Neural cell (in vitro differentiated cells): ENCODE measurements at regions not wholly inside any gene's neighbourhood (a gene's known extent, or its start where the extent isn't known, plus 50 kb on each side); places are given as distances from the start of the nearest gene placed in this dataset.

Source experiments
- H2AFZ ChIP-seq: fragments of 200-600, 300-800 bp; sonication (generic), shearing (Covaris generic); 2 replicates; pipeline ENCODE4 v1.6.0; 2014; ENCODE audit warnings: low read depth, mild to moderate bottlenecking, antibody characterized with exemption, low read length, moderate library complexity
- H3F3A ChIP-seq: fragments of 200-600 bp; shearing (Covaris generic); 2 replicates; pipeline ENCODE4 v1.6.1; 2016; ENCODE audit warnings: mild to moderate bottlenecking, moderate library complexity, mixed read lengths, antibody characterized with exemption, low read length; ENCODE audit not compliant: insufficient read depth, poor library complexity, severe bottlenecking
- H3K27ac ChIP-seq: fragments of 200-600, 300-800 bp; sonication (generic), shearing (Covaris generic); 2 replicates; pipeline ENCODE4 v1.5.1; 2014; ENCODE audit warnings: mild to moderate bottlenecking, low read length, moderate library complexity
- H3K27me3 ChIP-seq: fragments of 300-800, 200-600 bp; sonication (generic), shearing (Covaris generic); 2 replicates; pipeline ENCODE4 v1.6.0; 2014; ENCODE audit warnings: mild to moderate bottlenecking, low read depth, low read length, moderate library complexity; ENCODE audit not compliant: insufficient read depth
- H3K36me3 ChIP-seq: fragments of 300-800, 200-600 bp; sonication (generic), shearing (Covaris generic); 2 replicates; pipeline ENCODE4 v1.5.1; 2014; ENCODE audit warnings: mild to moderate bottlenecking, antibody characterized with exemption, low read length, moderate library complexity; ENCODE audit not compliant: insufficient read depth
- H3K4me2 ChIP-seq: fragments of 300-800, 200-600 bp; sonication (generic), shearing (Covaris generic); 2 replicates; pipeline ENCODE4 v1.6.0; 2014; ENCODE audit warnings: mild to moderate bottlenecking, low read length
- H3K4me3 ChIP-seq: fragments of 300-800, 200-600 bp; sonication (generic), shearing (Covaris generic); 2 replicates; pipeline ENCODE4 v1.5.1; 2014; ENCODE audit warnings: mild to moderate bottlenecking, low read length, moderate library complexity
- H3K79me2 ChIP-seq: fragments of 200-600 bp; shearing (Covaris generic); replicated peaks from 2 replicates; pipeline ENCODE4 v1.6.0; 2014; ENCODE audit warnings: mild to moderate bottlenecking, low read length, moderate library complexity; ENCODE audit not compliant: insufficient read depth
- H3K9ac ChIP-seq: fragments of 300-800, 200-600 bp; sonication (generic), shearing (Covaris generic); 2 replicates; pipeline ENCODE4 v1.6.1; 2016; ENCODE audit warnings: mild to moderate bottlenecking, low read length, mixed read lengths
- H3K9me2 ChIP-seq: fragments of 200-600 bp; shearing (Covaris generic); 2 replicates; pipeline ENCODE4 v1.6.1; 2016; ENCODE audit warnings: mild to moderate bottlenecking, low read length, mixed read lengths; ENCODE audit not compliant: insufficient read depth
- H3K9me3 ChIP-seq: fragments of 200-600, 300-800 bp; sonication (generic), shearing (Covaris generic); 2 replicates; pipeline ENCODE4 v1.6.1; 2016; ENCODE audit warnings: mild to moderate bottlenecking, mixed run types, low read length, moderate library complexity, mixed read lengths
- H4K20me1 ChIP-seq: fragments of 200-600 bp; shearing (Covaris generic); 2 replicates; pipeline ENCODE4 v1.6.1; 2016; ENCODE audit warnings: mild to moderate bottlenecking, mixed run types; ENCODE audit not compliant: insufficient read depth
- EP300 ChIP-seq: fragments of 450-650 bp; conservative IDR thresholded peaks from 2 replicates; pipeline ENCODE4 v1.6.1; 2014; ENCODE audit warnings: antibody characterized with exemption, mild to moderate bottlenecking, moderate library complexity; ENCODE audit not compliant: poor library complexity, severe bottlenecking
- EZH2 ChIP-seq: fragments of 200-600, 300-800 bp; shearing (Covaris generic), sonication (generic); IDR thresholded peaks from 2 replicates; pipeline ENCODE4 v1.6.1; 2014; ENCODE audit warnings: antibody characterized with exemption, low read length, borderline replicate concordance, mild to moderate bottlenecking; ENCODE audit not compliant: insufficient read depth, poor library complexity, severe bottlenecking
- MXI1 ChIP-seq: fragments of 450-650 bp; conservative IDR thresholded peaks from 2 replicates; pipeline ENCODE4 v1.6.1; 2014; ENCODE audit warnings: antibody characterized with exemption, mild to moderate bottlenecking; ENCODE audit not compliant: poor library complexity, severe bottlenecking
- POLR2AphosphoS5 ChIP-seq: IDR thresholded peaks from 2 replicates; pipeline ENCODE4 v1.6.1; 2012
- RAD21 ChIP-seq: fragments of 450-650 bp; conservative IDR thresholded peaks from 2 replicates; pipeline ENCODE4 v1.6.1; 2014; ENCODE audit warnings: antibody characterized with exemption, mild to moderate bottlenecking, moderate library complexity
- SMC3 ChIP-seq: fragments of 450-650 bp; conservative IDR thresholded peaks from 2 replicates; pipeline ENCODE4 v1.6.1; 2014; ENCODE audit warnings: antibody characterized with exemption, mild to moderate bottlenecking, moderate library complexity; ENCODE audit not compliant: poor library complexity
- TAF1 ChIP-seq: IDR thresholded peaks from 2 replicates; pipeline ENCODE4 v1.6.1; 2012; ENCODE audit warnings: low read depth
- TF ChIP-seq, protein P1 (sequence below): fragments of 450-650 bp; IDR thresholded peaks from 2 replicates; pipeline ENCODE4 v1.5.1; 2014; ENCODE audit warnings: antibody characterized with exemption, mild to moderate bottlenecking, moderate library complexity; ENCODE audit not compliant: poor library complexity, severe bottlenecking
- TF ChIP-seq, protein P2 (sequence below): IDR thresholded peaks from 2 replicates; pipeline ENCODE4 v1.6.1; 2012; ENCODE audit warnings: borderline replicate concordance

DNA sequence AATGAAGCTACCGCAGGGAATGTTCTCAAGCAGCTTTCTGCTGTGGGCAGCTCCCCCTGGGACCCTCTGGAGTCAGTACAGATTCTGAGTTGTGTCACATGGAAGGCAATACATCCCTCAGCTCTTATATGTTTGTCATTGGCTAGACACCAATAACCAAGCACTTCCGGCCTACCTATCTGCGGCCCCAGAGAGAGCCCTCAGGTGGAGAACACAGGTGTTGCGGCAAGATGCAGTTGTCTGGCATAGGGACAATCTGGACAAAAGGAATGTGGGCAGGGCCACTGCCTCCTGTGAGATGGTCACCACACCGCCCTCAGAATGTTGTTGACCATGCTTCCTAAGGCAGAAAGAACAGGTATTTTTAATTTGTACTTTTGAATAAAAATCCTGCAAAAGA, 118.7 kb downstream of the BRMS1L start:
- no peaks in the 10 kb centered on the region for H4K20me1 ChIP-seq
- H3K27ac ChIP-seq: no peak overlapping the region
- no peak overlapping the region for H3K4me2 ChIP-seq
- H3F3A ChIP-seq: no peaks in the 10 kb centered on the region
- H3K9ac ChIP-seq: no peak overlapping the region
- no peaks in the 10 kb centered on the region for H3K9me3 ChIP-seq
- H3K36me3 ChIP-seq: no peaks in the 10 kb centered on the region
- no peaks in the 10 kb centered on the region for H3K79me2 ChIP-seq
- H3K9me2 ChIP-seq: no peaks in the 10 kb centered on the region
- no peak overlapping the region for H2AFZ ChIP-seq
- H3K4me3 ChIP-seq: no peak overlapping the region
- TF ChIP-seq, protein P1, sequence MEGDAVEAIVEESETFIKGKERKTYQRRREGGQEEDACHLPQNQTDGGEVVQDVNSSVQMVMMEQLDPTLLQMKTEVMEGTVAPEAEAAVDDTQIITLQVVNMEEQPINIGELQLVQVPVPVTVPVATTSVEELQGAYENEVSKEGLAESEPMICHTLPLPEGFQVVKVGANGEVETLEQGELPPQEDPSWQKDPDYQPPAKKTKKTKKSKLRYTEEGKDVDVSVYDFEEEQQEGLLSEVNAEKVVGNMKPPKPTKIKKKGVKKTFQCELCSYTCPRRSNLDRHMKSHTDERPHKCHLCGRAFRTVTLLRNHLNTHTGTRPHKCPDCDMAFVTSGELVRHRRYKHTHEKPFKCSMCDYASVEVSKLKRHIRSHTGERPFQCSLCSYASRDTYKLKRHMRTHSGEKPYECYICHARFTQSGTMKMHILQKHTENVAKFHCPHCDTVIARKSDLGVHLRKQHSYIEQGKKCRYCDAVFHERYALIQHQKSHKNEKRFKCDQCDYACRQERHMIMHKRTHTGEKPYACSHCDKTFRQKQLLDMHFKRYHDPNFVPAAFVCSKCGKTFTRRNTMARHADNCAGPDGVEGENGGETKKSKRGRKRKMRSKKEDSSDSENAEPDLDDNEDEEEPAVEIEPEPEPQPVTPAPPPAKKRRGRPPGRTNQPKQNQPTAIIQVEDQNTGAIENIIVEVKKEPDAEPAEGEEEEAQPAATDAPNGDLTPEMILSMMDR: no peak
- TF ChIP-seq EZH2 (no peak), SMC3 (no peak), RAD21 (no peak), POLR2AphosphoS5 (no peak)
- TF ChIP-seq, protein P2, sequence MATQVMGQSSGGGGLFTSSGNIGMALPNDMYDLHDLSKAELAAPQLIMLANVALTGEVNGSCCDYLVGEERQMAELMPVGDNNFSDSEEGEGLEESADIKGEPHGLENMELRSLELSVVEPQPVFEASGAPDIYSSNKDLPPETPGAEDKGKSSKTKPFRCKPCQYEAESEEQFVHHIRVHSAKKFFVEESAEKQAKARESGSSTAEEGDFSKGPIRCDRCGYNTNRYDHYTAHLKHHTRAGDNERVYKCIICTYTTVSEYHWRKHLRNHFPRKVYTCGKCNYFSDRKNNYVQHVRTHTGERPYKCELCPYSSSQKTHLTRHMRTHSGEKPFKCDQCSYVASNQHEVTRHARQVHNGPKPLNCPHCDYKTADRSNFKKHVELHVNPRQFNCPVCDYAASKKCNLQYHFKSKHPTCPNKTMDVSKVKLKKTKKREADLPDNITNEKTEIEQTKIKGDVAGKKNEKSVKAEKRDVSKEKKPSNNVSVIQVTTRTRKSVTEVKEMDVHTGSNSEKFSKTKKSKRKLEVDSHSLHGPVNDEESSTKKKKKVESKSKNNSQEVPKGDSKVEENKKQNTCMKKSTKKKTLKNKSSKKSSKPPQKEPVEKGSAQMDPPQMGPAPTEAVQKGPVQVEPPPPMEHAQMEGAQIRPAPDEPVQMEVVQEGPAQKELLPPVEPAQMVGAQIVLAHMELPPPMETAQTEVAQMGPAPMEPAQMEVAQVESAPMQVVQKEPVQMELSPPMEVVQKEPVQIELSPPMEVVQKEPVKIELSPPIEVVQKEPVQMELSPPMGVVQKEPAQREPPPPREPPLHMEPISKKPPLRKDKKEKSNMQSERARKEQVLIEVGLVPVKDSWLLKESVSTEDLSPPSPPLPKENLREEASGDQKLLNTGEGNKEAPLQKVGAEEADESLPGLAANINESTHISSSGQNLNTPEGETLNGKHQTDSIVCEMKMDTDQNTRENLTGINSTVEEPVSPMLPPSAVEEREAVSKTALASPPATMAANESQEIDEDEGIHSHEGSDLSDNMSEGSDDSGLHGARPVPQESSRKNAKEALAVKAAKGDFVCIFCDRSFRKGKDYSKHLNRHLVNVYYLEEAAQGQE: no peak
- no peaks in the 10 kb centered on the region for H3K27me3 ChIP-seq

DNA sequence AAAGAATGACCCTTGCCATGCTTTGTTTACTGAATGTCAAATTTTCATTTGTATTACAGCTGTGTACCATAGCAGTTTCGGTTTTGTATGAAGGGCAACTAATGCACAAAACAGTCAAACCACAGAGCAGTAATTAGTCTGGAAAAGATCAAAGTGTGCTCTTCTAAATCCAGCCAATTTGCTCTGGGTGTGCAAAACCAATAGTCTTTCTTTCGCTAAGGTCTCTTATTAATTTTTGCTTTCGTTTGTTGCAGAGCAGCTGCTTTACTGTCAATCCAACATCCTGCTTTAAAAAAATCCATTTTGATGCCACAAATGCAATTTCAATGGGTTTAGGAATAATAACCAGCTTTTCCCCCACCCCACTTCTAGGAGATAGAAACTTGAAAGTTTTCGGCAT, 114.2 kb downstream of the BRMS1L start:
- H3K79me2 ChIP-seq: no peaks in the 10 kb centered on the region
- no peaks in the 10 kb centered on the region for H3K27me3 ChIP-seq
- H3K36me3 ChIP-seq: no peaks in the 10 kb centered on the region
- no peak overlapping the region for H3K9ac ChIP-seq
- no peaks in the 10 kb centered on the region for H3F3A ChIP-seq
- no peak for TF ChIP-seq RAD21
- TF ChIP-seq SMC3: no peak
- no peak for TF ChIP-seq POLR2AphosphoS5
- TF ChIP-seq EZH2: no peak
- no peak overlapping the region for H3K27ac ChIP-seq
- no peaks in the 10 kb centered on the region for H4K20me1 ChIP-seq
- no peaks in the 10 kb centered on the region for H3K9me2 ChIP-seq
- H2AFZ ChIP-seq: no peak overlapping the region
- no peak overlapping the region for H3K4me3 ChIP-seq
- no peak overlapping the region for H3K4me2 ChIP-seq
- H3K9me3 ChIP-seq: no peaks in the 10 kb centered on the region

DNA sequence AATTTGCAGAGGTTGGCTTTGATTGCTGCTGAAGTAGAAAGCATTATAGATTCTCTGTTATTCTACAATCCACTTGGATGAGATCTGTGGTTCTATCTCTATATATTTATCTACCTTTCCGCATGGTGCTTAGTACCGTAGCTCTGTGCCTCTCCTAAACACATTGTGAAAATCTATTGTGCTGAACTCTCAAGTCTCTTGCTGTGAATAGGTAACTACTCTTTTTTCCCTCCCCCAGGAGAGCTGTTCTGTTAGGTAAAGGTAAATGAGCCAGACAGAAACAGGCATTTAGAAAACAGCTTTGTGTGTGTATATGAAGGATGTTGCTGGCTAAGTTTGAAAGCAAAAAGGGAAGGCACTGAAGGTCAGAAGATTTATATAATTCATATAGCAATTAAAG, 112.6 kb downstream of the BRMS1L start:
- H3K27me3 ChIP-seq: no peaks in the 10 kb centered on the region

More for the DNA sequence above, 112.6 kb downstream of the BRMS1L start:
- TF ChIP-seq, protein P1: no peak
- TF ChIP-seq EP300 (no peak), TAF1 (no peak), EZH2 (no peak), POLR2AphosphoS5 (no peak), SMC3 (no peak), MXI1 (no peak), RAD21 (no peak)
- TF ChIP-seq, protein P2: no peak
- no peaks in the 10 kb centered on the region for H4K20me1 ChIP-seq
- no peak overlapping the region for H3K4me2 ChIP-seq
- no peak overlapping the region for H3K27ac ChIP-seq
- no peaks in the 10 kb centered on the region for H3F3A ChIP-seq
- no peak overlapping the region for H2AFZ ChIP-seq
- H3K9me2 ChIP-seq: no peaks in the 10 kb centered on the region
- no peaks in the 10 kb centered on the region for H3K36me3 ChIP-seq
- no peaks in the 10 kb centered on the region for H3K79me2 ChIP-seq
- no peak overlapping the region for H3K9ac ChIP-seq
- H3K4me3 ChIP-seq: no peak overlapping the region
- no peaks in the 10 kb centered on the region for H3K9me3 ChIP-seq
